GM10248 (cell line): ENCODE measurements at regions not wholly inside any gene's neighbourhood (a gene's known extent, or its start where the extent isn't known, plus 50 kb on each side); places are given as distances from the start of the nearest gene placed in this dataset.

Experiments
- CTCF ChIA-PET: fragments of 300-600 bp; sonication (Branson Sonifier 250); formaldehyde crosslinking; extraction: SDS; loops from one replicate; lab custom pipeline; 2021; ENCODE audit warnings: antibody characterized with exemption; lab: Yijun Ruan, JAX
- POLR2A ChIA-PET: fragments of 350-650 bp; sonication (Branson Sonifier 250); formaldehyde crosslinking; extraction: SDS; loops from one replicate; lab custom pipeline; 2020; ENCODE audit warnings: antibody characterized with exemption; lab: Yijun Ruan, JAX
- DNase-seq: peaks from one replicate; pipeline ENCODE4 v3.0.0; 2012; ENCODE audit errors: extremely low spot score
- CTCF ChIP-seq: IDR thresholded peaks from 2 replicates; pipeline ENCODE4 v1.5.1; 2012; ENCODE audit warnings: mild to moderate bottlenecking, low read depth; ENCODE audit errors: extremely low read depth, missing control alignments, control extremely low read depth

- TF ChIP-seq CTCF: no peak
- no peak for DNase-seq
- POLR2A ChIA-PET: no interaction called here
- CTCF ChIA-PET: interaction anchor here (1.2 to 6.5 kb wide), 3 partner anchors 8 to 261 kb away, joined by 3 to 49 read pairs (median 7); no protein-coding TSS in a partner anchor
These were observed 69.2 kb downstream of the SLC25A47 start for GRCh38 chr14:100392356-100392755.

- ChIA-PET POLR2A (no interaction called here), CTCF (interaction anchor here (1.8 to 6.5 kb wide), 3 partner anchors 9 to 260 kb away, joined by 4 to 49 read pairs (median 6); no protein-coding TSS in a partner anchor)
These were observed 70.2 kb downstream of the SLC25A47 start for GRCh38 chr14:100393362-100393761.

GRCh38 chr14:100393906-100394732 is 71.0 kb downstream of the SLC25A47 start:
- ChIA-PET CTCF (interaction anchor here (0.8 to 6.5 kb wide), 4 partner anchors 10 to 260 kb away, joined by 3 to 49 read pairs (median 5); no protein-coding TSS in a partner anchor), POLR2A (no interaction called here)
- TF ChIP-seq CTCF: no peak
- DNase-seq: no peak

More at GRCh38 chr14:100393362-100393761, 70.2 kb downstream of the SLC25A47 start:
- no peak for DNase-seq
- TF ChIP-seq CTCF: no peak

GRCh38 chr14:100394886-100395672 is 71.9 kb downstream of the SLC25A47 start:
- ChIA-PET POLR2A (no interaction called here), CTCF (interaction anchor here (1.2 to 6.5 kb wide), 5 partner anchors 11 to 259 kb away, joined by 4 to 49 read pairs (median 5); no protein-coding TSS in a partner anchor)
- DNase-seq: no peak
- TF ChIP-seq CTCF: no peak

GRCh38 chr14:100396266-100396795 is 73.2 kb downstream of the SLC25A47 start:
- ChIA-PET CTCF (interaction anchor here (1.2 to 6.5 kb wide), 3 partner anchors 12 to 258 kb away, joined by 4 to 49 read pairs (median 5); no protein-coding TSS in a partner anchor), POLR2A (interaction anchor here (0.7 kb wide), 1 partner anchor 149 kb away, joined by 6 read pairs; no protein-coding TSS in a partner anchor)
- DNase-seq: no peak
- TF ChIP-seq CTCF: no peak

GRCh38 chr14:100397005-100397404 is 73.9 kb downstream of the SLC25A47 start:
- ChIA-PET POLR2A (no interaction called here), CTCF (interaction anchor here (6.5 kb wide), 1 partner anchor 13 kb away, joined by 49 read pairs; no protein-coding TSS in a partner anchor)
- no peak for DNase-seq
- TF ChIP-seq CTCF: no peak
